Chondrocyte (in vitro differentiated cells): ENCODE measurements at regions not wholly inside any gene's neighbourhood (a gene's known extent, or its start where the extent isn't known, plus 50 kb on each side); places are given as distances from the start of the nearest gene placed in this dataset.

ENCODE experiments used
- DNase-seq: peaks from one replicate; pipeline ENCODE4 v3.0.0; 2021; ENCODE audit warnings: mixed read lengths, low spot score
- H3K27ac Mint-ChIP-seq: one replicate; pipeline ENCODE4 v1.8.0; 2021; ENCODE audit warnings: mild to moderate bottlenecking, moderate library complexity, mixed read lengths; ENCODE audit not compliant: unreplicated experiment
- H3K27me3 Mint-ChIP-seq: 2 replicates; pipeline ENCODE4 v1.8.0; 2021; ENCODE audit warnings: low read depth, mixed read lengths
- H3K36me3 Mint-ChIP-seq: 2 replicates; pipeline ENCODE4 v1.8.0; 2021; ENCODE audit warnings: low read depth, mixed read lengths
- H3K4me1 Mint-ChIP-seq: 2 replicates; pipeline ENCODE4 v1.8.0; 2021; ENCODE audit warnings: low read depth, mild to moderate bottlenecking, mixed read lengths
- H3K4me3 Mint-ChIP-seq: one replicate; pipeline ENCODE4 v1.8.0; 2021; ENCODE audit warnings: mild to moderate bottlenecking, moderate library complexity, mixed read lengths; ENCODE audit not compliant: unreplicated experiment
- H3K9me3 Mint-ChIP-seq: 2 replicates; pipeline ENCODE4 v1.8.0; 2021; ENCODE audit warnings: low read depth, mixed read lengths
- CTCF ChIP-seq: fragments of 200-600 bp; sonication (generic); IDR thresholded peaks from 2 replicates; pipeline ENCODE4 v1.5.0; 2021; ENCODE audit warnings: antibody characterized with exemption, mild to moderate bottlenecking, moderate library complexity

- no peak overlapping the region for H3K27ac Mint-ChIP-seq
- H3K4me1 Mint-ChIP-seq = no peaks in the 10 kb centered on the region
- no peak for DNase-seq
- H3K36me3 Mint-ChIP-seq = no peaks in the 10 kb centered on the region
- no peaks in the 10 kb centered on the region for H3K9me3 Mint-ChIP-seq
- H3K27me3 Mint-ChIP-seq = peaks cover 1% of the 10 kb centered on the region
- no peak for TF ChIP-seq CTCF
- no peak overlapping the region for H3K4me3 Mint-ChIP-seq
These were observed 105.2 kb downstream of the TMEM100 start for GRCh38 chr17:55617441-55617840.

- Mint-ChIP-seq H3K27me3 (peaks cover 1% of the 10 kb centered on the region), H3K36me3 (no peaks in the 10 kb centered on the region), H3K4me1 (no peaks in the 10 kb centered on the region)
These were observed 102.8 kb upstream of the SMIM36 start for GRCh38 chr17:55614061-55614460.

GRCh38 chr17:55612691-55613141 is 101.5 kb upstream of the SMIM36 start:
- H3K9me3 Mint-ChIP-seq = no peaks in the 10 kb centered on the region
- no peak for DNase-seq
- H3K36me3 Mint-ChIP-seq = no peaks in the 10 kb centered on the region
- no peaks in the 10 kb centered on the region for H3K4me1 Mint-ChIP-seq
- H3K27ac Mint-ChIP-seq = no peak overlapping the region
- H3K27me3 Mint-ChIP-seq = no peaks in the 10 kb centered on the region
- TF ChIP-seq CTCF = no peak
- H3K4me3 Mint-ChIP-seq = no peak overlapping the region

More at GRCh38 chr17:55614061-55614460, 102.8 kb upstream of the SMIM36 start:
- no peak overlapping the region for H3K27ac Mint-ChIP-seq
- no peak for TF ChIP-seq CTCF
- H3K9me3 Mint-ChIP-seq = no peaks in the 10 kb centered on the region
- no peak overlapping the region for H3K4me3 Mint-ChIP-seq
- no peak for DNase-seq

GRCh38 chr17:55607731-55608341 is 96.6 kb upstream of the SMIM36 start:
- DNase-seq = no peak
- no peaks in the 10 kb centered on the region for H3K4me1 Mint-ChIP-seq
- no peak for TF ChIP-seq CTCF
- H3K27ac Mint-ChIP-seq = no peak overlapping the region
- H3K4me3 Mint-ChIP-seq = no peak overlapping the region
- no peaks in the 10 kb centered on the region for H3K9me3 Mint-ChIP-seq
- H3K27me3 Mint-ChIP-seq = no peaks in the 10 kb centered on the region
- H3K36me3 Mint-ChIP-seq = no peaks in the 10 kb centered on the region

- H3K27ac Mint-ChIP-seq = no peak overlapping the region
- no peaks in the 10 kb centered on the region for H3K4me1 Mint-ChIP-seq
- H3K9me3 Mint-ChIP-seq = no peaks in the 10 kb centered on the region
- DNase-seq = no peak
- H3K4me3 Mint-ChIP-seq = no peak overlapping the region
- no peaks in the 10 kb centered on the region for H3K36me3 Mint-ChIP-seq
- no peaks in the 10 kb centered on the region for H3K27me3 Mint-ChIP-seq
- no peak for TF ChIP-seq CTCF
These were observed 95.2 kb upstream of the SMIM36 start for GRCh38 chr17:55606488-55606815.
